ENCODE measurements at regions not wholly inside any gene's neighbourhood (a gene's known extent, or its start where the extent isn't known, plus 50 kb on each side); places are given as distances from the start of the nearest gene placed in this dataset.

GRCh38 chr6:100322886-100323285, 141.8 kb downstream of the SIM1 start:
- no peak overlapping the region for H3K4me3 ChIP-seq (ENCODE audit: low read depth, low read length)
- TF ChIP-seq MAX (IDR thresholded peaks at IDR 0.05; ENCODE audit: low read depth, low read length) (no peak), CTCF (IDR thresholded peaks at IDR 0.05; ENCODE audit: low read depth, low read length) (no peak), POLR2A (IDR thresholded peaks at IDR 0.05; ENCODE audit: extremely low read depth, insufficient read length) (no peak)
- no peak for DNase-seq (ENCODE audit: low read depth)

GRCh38 chr6:100320686-100321085, 144.0 kb downstream of the SIM1 start:
- no peak for TF ChIP-seq MYC (IDR thresholded peaks at IDR 0.05; ENCODE audit: low read depth, low read length)
- TF ChIP-seq POLR2A (IDR thresholded peaks at IDR 0.05; ENCODE audit: extremely low read depth, insufficient read length) = no peak
- TF ChIP-seq MAX (IDR thresholded peaks at IDR 0.05; ENCODE audit: low read depth, low read length) = no peak
- TF ChIP-seq CTCF (IDR thresholded peaks at IDR 0.05; ENCODE audit: low read depth, low read length) = no peak
- no peak overlapping the region for H3K4me3 ChIP-seq (ENCODE audit: low read depth, low read length)
- no peak for DNase-seq (ENCODE audit: low read depth)

GRCh38 chr6:100317031-100317430, 147.7 kb downstream of the SIM1 start:
- H3K4me3 ChIP-seq (ENCODE audit: low read depth, low read length) = no peak overlapping the region
- no peak for TF ChIP-seq CTCF (IDR thresholded peaks at IDR 0.05; ENCODE audit: low read depth, low read length)
- no peak for TF ChIP-seq POLR2A (IDR thresholded peaks at IDR 0.05; ENCODE audit: extremely low read depth, insufficient read length)
- TF ChIP-seq MAX (IDR thresholded peaks at IDR 0.05; ENCODE audit: low read depth, low read length) = no peak
- no peak for TF ChIP-seq MYC (IDR thresholded peaks at IDR 0.05; ENCODE audit: low read depth, low read length)
- no peak for DNase-seq (ENCODE audit: low read depth)

- DNase-seq (ENCODE audit: low read depth) = no peak
- no peak for TF ChIP-seq MAX (IDR thresholded peaks at IDR 0.05; ENCODE audit: low read depth, low read length)
- no peak for TF ChIP-seq CTCF (IDR thresholded peaks at IDR 0.05; ENCODE audit: low read depth, low read length)
- no peak for TF ChIP-seq POLR2A (IDR thresholded peaks at IDR 0.05; ENCODE audit: extremely low read depth, insufficient read length)
- no peak for TF ChIP-seq MYC (IDR thresholded peaks at IDR 0.05; ENCODE audit: low read depth, low read length)
- H3K4me3 ChIP-seq (ENCODE audit: low read depth, low read length) = no peak overlapping the region
These were observed 150.5 kb downstream of the SIM1 start for GRCh38 chr6:100314186-100314585.

- H3K4me3 ChIP-seq (ENCODE audit: low read depth, low read length) = no peak overlapping the region
- no peak for DNase-seq (ENCODE audit: low read depth)
- no peak for TF ChIP-seq POLR2A (IDR thresholded peaks at IDR 0.05; ENCODE audit: extremely low read depth, insufficient read length)
- no peak for TF ChIP-seq MAX (IDR thresholded peaks at IDR 0.05; ENCODE audit: low read depth, low read length)
- no peak for TF ChIP-seq CTCF (IDR thresholded peaks at IDR 0.05; ENCODE audit: low read depth, low read length)
- TF ChIP-seq MYC (IDR thresholded peaks at IDR 0.05; ENCODE audit: low read depth, low read length) = no peak
These were observed 152.9 kb downstream of the SIM1 start for GRCh38 chr6:100311707-100312251.

Measured in NB4 (cell line).